Thyroid gland (tissue), 4 donors: ENCODE measurements at regions not wholly inside any gene's neighbourhood (a gene's known extent, or its start where the extent isn't known, plus 50 kb on each side); places are given as distances from the start of the nearest gene placed in this dataset.

ENCODE experiments used
- DNase-seq, 2 donors: peaks; one replicate each; pipeline ENCODE4 v3.0.0-alpha.2; 2019
- H3K27ac ChIP-seq, 3 donors: fragments of 200-600 bp; sonication (generic); 1 replicate in 2 of 3; 2 replicates in 1 of 3; pipeline ENCODE4 v1.5.1; 2016 to 2019; ENCODE audit warnings: mild to moderate bottlenecking in 1 of 3, moderate library complexity in 1 of 3
- H3K27me3 ChIP-seq: fragments of 200-600 bp; sonication (generic); one replicate; pipeline ENCODE4 v1.5.1; 2019
- H3K36me3 ChIP-seq, 2 donors: fragments of 200-600 bp; sonication (generic); one replicate each; pipeline ENCODE4 v1.5.1; 2016 to 2019
- H3K4me1 ChIP-seq, 2 donors: fragments of 200-600 bp; sonication (generic); one replicate each; pipeline ENCODE4 v1.5.1; 2017 to 2019
- H3K4me3 ChIP-seq, 3 donors: fragments of 200-600 bp; sonication (generic); replicated peaks in 1 of 3; 1 replicate in 2 of 3; 2 replicates in 1 of 3; pipeline ENCODE4 v1.5.1; 2016; ENCODE audit warnings: mild to moderate bottlenecking in 1 of 3
- H3K9me3 ChIP-seq: fragments of 200-600 bp; sonication (generic); one replicate; pipeline ENCODE4 v1.5.1; 2017
- CTCF ChIP-seq, 6 experiments: fragments of 200-600 bp in 3 of 6; fragments of 450-650 bp in 3 of 6; sonication (generic) in 3 of 6; IDR thresholded peaks; one replicate each; pipeline ENCODE4 v1.5.1; 2016 to 2019; ENCODE audit warnings: antibody characterized with exemption in 6 of 6, mild to moderate bottlenecking in 2 of 6, inconsistent platforms in 1 of 6, moderate library complexity in 1 of 6
- POLR2A ChIP-seq, 2 donors: fragments of 450-650 bp; IDR thresholded peaks; one replicate each; pipeline ENCODE4 v1.6.1; 2017; ENCODE audit warnings: antibody characterized with exemption in 2 of 2, mild to moderate bottlenecking in 2 of 2, moderate library complexity in 1 of 2
- WGBS, 2 donors: methylation state at CpG; one replicate each; pipeline ENCODE4 v1.1.5; 2017; 5-methylcytosine and 5-hydroxymethylcytosine counted together
- intact Hi-C: fragments of 100-400 bp; cut with DNase I; formaldehyde crosslinking; loops from one replicate; pipeline ENCODE4 v1.15.1; 2023

- no peak overlapping the region for H3K4me3 ChIP-seq
- WGBS, 2 donors = 73 to 85% methylated on average over 3 of the region's 3 CpGs
- TF ChIP-seq CTCF (IDR thresholded peaks at IDR 0.05) (no peak), POLR2A (IDR thresholded peaks at IDR 0.05) (no peak)
- H3K4me1 ChIP-seq = no peaks in the 10 kb centered on the region
- no peak overlapping the region for H3K27ac ChIP-seq
- H3K27me3 ChIP-seq = no peaks in the 10 kb centered on the region
- H3K36me3 ChIP-seq = no peaks in the 10 kb centered on the region
- intact Hi-C loops = no loop called here
- no peak for DNase-seq
- H3K9me3 ChIP-seq = no peaks in the 10 kb centered on the region
Observed at GRCh38 chr5:8924054-8924793, 621.7 kb downstream of the SEMA5A start.

DNA sequence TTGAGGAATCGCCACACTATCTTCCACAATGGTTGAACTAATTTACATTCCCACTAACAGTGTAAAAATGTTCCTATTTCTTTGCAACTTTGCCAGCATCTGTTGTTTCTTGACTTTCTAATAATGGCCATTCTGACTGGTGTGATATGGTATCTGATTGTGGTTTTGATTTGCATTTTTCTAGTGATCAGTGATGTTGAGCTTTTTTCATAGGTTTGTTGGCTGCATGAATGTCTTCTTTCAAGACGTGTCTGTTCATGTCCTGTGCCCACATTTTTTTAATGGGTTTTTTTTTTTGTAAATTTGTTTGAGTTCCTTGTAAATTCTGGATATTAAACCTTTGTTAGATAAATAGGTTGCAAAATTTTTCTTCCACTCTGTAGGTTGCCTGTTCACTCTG is 615.9 kb downstream of the SEMA5A start:
- Histone ChIP-seq H3K4me3 (no peak overlapping the region), H3K27me3 (no peaks in the 10 kb centered on the region), H3K36me3 (no peaks in the 10 kb centered on the region), H3K4me1 (no peaks in the 10 kb centered on the region), H3K27ac (no peak overlapping the region), H3K9me3 (no peaks in the 10 kb centered on the region)
- TF ChIP-seq POLR2A (IDR thresholded peaks at IDR 0.05) = no peak
- TF ChIP-seq CTCF (IDR thresholded peaks at IDR 0.05) = no peak
- WGBS, 2 donors = 63 to 64% methylated on average over 2 of the region's 2 CpGs
- DNase-seq = no peak
- intact Hi-C loops = no loop called here

DNA sequence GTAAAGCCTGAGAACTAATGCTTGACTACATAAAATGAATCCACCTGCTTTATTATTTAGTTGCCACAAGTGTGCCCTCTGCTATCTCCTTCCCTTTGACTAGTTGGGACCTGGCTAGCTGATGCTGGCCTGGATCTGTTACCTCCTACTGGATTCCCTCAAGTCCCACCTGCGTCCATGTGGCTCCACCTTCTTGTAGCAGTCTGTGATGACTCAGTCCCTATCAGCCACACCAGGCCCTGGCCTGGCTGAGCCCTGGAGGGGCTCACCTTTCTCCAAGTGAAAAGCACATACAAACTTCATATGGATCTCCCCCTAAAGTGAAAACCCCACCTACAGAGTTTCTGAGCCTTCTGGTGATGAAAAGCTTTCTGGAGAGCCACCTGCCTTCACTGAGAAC is 611.4 kb downstream of the SEMA5A start:
- H3K36me3 ChIP-seq = no peaks in the 10 kb centered on the region
- no peaks in the 10 kb centered on the region for H3K27me3 ChIP-seq
- 46 to 73% methylated on average over 1 of the region's 1 CpG for WGBS, 2 donors
- H3K4me3 ChIP-seq = no peak overlapping the region
- H3K4me1 ChIP-seq = peaks cover 0 to 3% of the 10 kb centered on the region in 2 donors
- TF ChIP-seq POLR2A (IDR thresholded peaks at IDR 0.05) (no peak), CTCF (IDR thresholded peaks at IDR 0.05) (no peak)
- H3K9me3 ChIP-seq = no peaks in the 10 kb centered on the region
- no peak for DNase-seq
- no peak overlapping the region for H3K27ac ChIP-seq
- intact Hi-C loops = no loop called here

- Histone ChIP-seq H3K27ac (no peak overlapping the region), H3K9me3 (no peaks in the 10 kb centered on the region), H3K4me1 (no peaks in the 10 kb centered on the region), H3K27me3 (no peaks in the 10 kb centered on the region), H3K36me3 (no peaks in the 10 kb centered on the region), H3K4me3 (no peak overlapping the region)
- 78 to 85% methylated on average over 1 of the region's 1 CpG for WGBS, 2 donors
- intact Hi-C loops = no loop called here
- no peak for TF ChIP-seq CTCF (IDR thresholded peaks at IDR 0.05)
- no peak for TF ChIP-seq POLR2A (IDR thresholded peaks at IDR 0.05)
- no peak for DNase-seq
Observed at GRCh38 chr5:8940934-8941333, 604.9 kb downstream of the SEMA5A start.

DNA sequence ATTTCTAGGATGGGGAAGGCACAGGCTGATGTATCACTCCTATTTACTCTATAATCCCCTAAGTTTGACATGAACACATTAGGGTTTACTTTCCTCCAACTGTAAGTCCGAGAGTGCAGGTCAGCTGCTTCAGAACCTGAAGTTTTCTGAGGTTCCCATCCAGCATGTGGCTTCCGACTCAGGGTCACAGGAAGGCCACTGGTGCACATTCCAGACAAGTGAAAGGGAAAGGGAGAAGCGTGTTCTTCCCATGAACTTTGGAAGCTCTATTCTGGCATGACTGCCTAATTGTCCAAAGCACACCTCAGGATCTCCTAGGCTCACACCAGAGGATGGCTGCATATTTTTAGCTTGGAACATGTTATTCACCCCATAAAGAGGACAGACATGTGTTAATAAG is 602.6 kb downstream of the SEMA5A start:
- DNase-seq = no peak
- no peak for TF ChIP-seq POLR2A (IDR thresholded peaks at IDR 0.05)
- TF ChIP-seq CTCF (IDR thresholded peaks at IDR 0.05) = no peak
- WGBS, 2 donors = 73 to 86% methylated on average over 3 of the region's 3 CpGs
- Histone ChIP-seq H3K4me1 (no peaks in the 10 kb centered on the region), H3K36me3 (no peaks in the 10 kb centered on the region), H3K4me3 (no peak overlapping the region), H3K9me3 (no peaks in the 10 kb centered on the region), H3K27ac (no peak overlapping the region), H3K27me3 (no peaks in the 10 kb centered on the region)
- intact Hi-C loops = no loop called here
